Posterior cingulate gyrus (tissue), 11 donors: ENCODE measurements at regions not wholly inside any gene's neighbourhood (a gene's known extent, or its start where the extent isn't known, plus 50 kb on each side); places are given as distances from the start of the nearest gene placed in this dataset.

Experiments used
- DNase-seq, 10 donors: peaks; one replicate each; pipeline versions ENCODE4 v3.0.0 to v3.0.0-alpha.2; 2020 to 2021; ENCODE audit warnings: mixed read lengths in 3 of 10
- intact Hi-C: fragments of 100-400 bp; cut with DNase I; formaldehyde crosslinking; loops from one replicate; pipeline ENCODE4 v1.15.1; 2023

GRCh38 chr3:72245183-72245811 lies 460.3 kb upstream of the PROK2 start:
- intact Hi-C loops: no loop called here
- DNase-seq: peak; percentile 64 to 93 (median 73)

- intact Hi-C loops: no loop called here
Measured at GRCh38 chr3:72244396-72244795, 459.4 kb upstream of the PROK2 start.

GRCh38 chr3:72242326-72242725 lies 457.4 kb upstream of the PROK2 start:
- DNase-seq: peak in 1 of 10 donors; percentile 81
- intact Hi-C loops: no loop called here

More at GRCh38 chr3:72244396-72244795, 459.4 kb upstream of the PROK2 start:
- DNase-seq: no peak

GRCh38 chr3:72241525-72241924 lies 456.6 kb upstream of the PROK2 start:
- intact Hi-C loops: no loop called here
- no peak for DNase-seq

- intact Hi-C loops: no loop called here
- DNase-seq: no peak
Measured at GRCh38 chr3:72240531-72240930, 455.6 kb upstream of the PROK2 start.

GRCh38 chr3:72238801-72239200 lies 453.9 kb upstream of the PROK2 start:
- no peak for DNase-seq
- intact Hi-C loops: loop anchor here (5.0 kb wide), 1 partner anchor 66 kb away; no protein-coding TSS in a partner anchor

- peak in 1 of 10 donors; percentile 85 for DNase-seq
- intact Hi-C loops: loop anchor here (5.0 kb wide), 1 partner anchor 66 kb away; no protein-coding TSS in a partner anchor
Measured at GRCh38 chr3:72238010-72238691, 453.2 kb upstream of the PROK2 start.

GRCh38 chr3:72237679-72238009 lies 452.7 kb upstream of the PROK2 start:
- intact Hi-C loops: loop anchor here (5.0 kb wide), 1 partner anchor 65 kb away; no protein-coding TSS in a partner anchor
- no peak for DNase-seq

- DNase-seq: no peak
Measured at GRCh38 chr3:72234391-72234790, 449.4 kb upstream of the PROK2 start.

GRCh38 chr3:72233571-72233970 lies 448.6 kb upstream of the PROK2 start:
- intact Hi-C loops: no loop called here
- DNase-seq: no peak

More at GRCh38 chr3:72234391-72234790, 449.4 kb upstream of the PROK2 start:
- intact Hi-C loops: no loop called here

- intact Hi-C loops: no loop called here
- peak in 1 of 10 donors; percentile 59 for DNase-seq
Measured at GRCh38 chr3:72232777-72233176, 447.8 kb upstream of the PROK2 start.

GRCh38 chr3:72232331-72232730 lies 447.4 kb upstream of the PROK2 start:
- intact Hi-C loops: no loop called here
- DNase-seq: no peak

- intact Hi-C loops: no loop called here
- peak in 8 of 10 donors; percentile 56 to 96 (median 76) for DNase-seq
Measured at GRCh38 chr3:72231439-72232196, 446.7 kb upstream of the PROK2 start.

GRCh38 chr3:72230774-72231379 lies 445.9 kb upstream of the PROK2 start:
- intact Hi-C loops: no loop called here
- DNase-seq: no peak

- no peak for DNase-seq
- intact Hi-C loops: no loop called here
Measured at GRCh38 chr3:72229952-72230351, 445.0 kb upstream of the PROK2 start.

- no peak for DNase-seq
- intact Hi-C loops: no loop called here
Measured at GRCh38 chr3:72227486-72228070, 442.6 kb upstream of the PROK2 start.

GRCh38 chr3:72224804-72225509 lies 440.0 kb upstream of the PROK2 start:
- intact Hi-C loops: no loop called here
- DNase-seq: no peak

GRCh38 chr3:72223628-72224027 lies 438.7 kb upstream of the PROK2 start:
- intact Hi-C loops: no loop called here
- DNase-seq: no peak

- no peak for DNase-seq
Measured at GRCh38 chr3:72223116-72223515, 438.2 kb upstream of the PROK2 start.

GRCh38 chr3:72222410-72222809 lies 437.5 kb upstream of the PROK2 start:
- intact Hi-C loops: no loop called here

More at GRCh38 chr3:72223116-72223515, 438.2 kb upstream of the PROK2 start:
- intact Hi-C loops: no loop called here

More at GRCh38 chr3:72222410-72222809, 437.5 kb upstream of the PROK2 start:
- peak in 1 of 10 donors; percentile 16 for DNase-seq
